Heart right ventricle (tissue), 16 donors: ENCODE measurements at regions not wholly inside any gene's neighbourhood (a gene's known extent, or its start where the extent isn't known, plus 50 kb on each side); places are given as distances from the start of the nearest gene placed in this dataset.

ENCODE experiments used
- ATAC-seq, 8 donors: fragments of 200-7000 bp; cut with Tn5 transposase; one replicate each; pipeline ENCODE4 v1.9.1; 2020; ENCODE audit warnings: mild to moderate bottlenecking in 8 of 8, moderate library complexity in 8 of 8, moderate number of reproducible peaks in 1 of 8
- DNase-seq, 2 donors: peaks; one replicate each; pipeline ENCODE4 v3.0.0-alpha.2; 2020
- H3K27ac ChIP-seq, 10 donors: fragments of 200-600 bp; sonication (generic) in 2 of 10; one replicate each; pipeline versions ENCODE4 v1.5.0 to v1.8.0; 2020 to 2022; ENCODE audit warnings: mild to moderate bottlenecking in 3 of 10
- H3K27me3 ChIP-seq, 7 donors: fragments of 200-600 bp; one replicate each; pipeline ENCODE4 v1.8.0; 2021 to 2022; ENCODE audit warnings: mild to moderate bottlenecking in 2 of 7
- H3K36me3 ChIP-seq, 9 donors: fragments of 200-600 bp; sonication (generic) in 1 of 9; one replicate each; pipeline versions ENCODE4 v1.5.0 to v1.8.0; 2020 to 2022; ENCODE audit warnings: mild to moderate bottlenecking in 2 of 9
- H3K4me1 ChIP-seq, 9 donors: fragments of 200-600 bp; sonication (generic) in 1 of 9; one replicate each; pipeline versions ENCODE4 v1.5.0 to v1.8.0; 2020 to 2022; ENCODE audit warnings: mild to moderate bottlenecking in 4 of 9
- H3K4me3 ChIP-seq, 10 donors: fragments of 200-600 bp; sonication (generic) in 2 of 10; one replicate each; pipeline versions ENCODE4 v1.5.0 to v1.8.0; 2020 to 2022; ENCODE audit warnings: mild to moderate bottlenecking in 7 of 10, moderate library complexity in 2 of 10
- H3K9me3 ChIP-seq, 11 donors: fragments of 200-600 bp in 10 of 11; sonication (generic) in 2 of 11; one replicate each; pipeline versions ENCODE4 v1.5.0 to v1.8.0; 2013 to 2022; ENCODE audit warnings: mild to moderate bottlenecking in 2 of 11, control low read depth in 1 of 11, moderate library complexity in 1 of 11
- WGBS, 2 donors: extraction: QIAGEN DNeasy Blood & Tissue Kit; methylation state at CpG; one replicate each; pipeline ENCODE4 v1.1.7; 2013; ENCODE audit warnings: inconsistent platforms in 1 of 2; 5-methylcytosine and 5-hydroxymethylcytosine counted together
- intact Hi-C, 10 donors: fragments of 100-400 bp; cut with DNase I; formaldehyde crosslinking; loops; one replicate each; pipeline versions ENCODE4 v1.11.1 to v1.14.2; 2022
- TF ChIP-seq, protein P1 (sequence below), 9 donors: fragments of 200-600 bp; sonication (generic) in 2 of 9; IDR thresholded peaks; one replicate each; pipeline versions ENCODE4 v1.5.0 to v1.8.0; 2021 to 2022; ENCODE audit warnings: antibody characterized with exemption in 9 of 9, mild to moderate bottlenecking in 5 of 9, moderate library complexity in 1 of 9
- donor health status: Arrhythmogenic right ventricular cardiomyopathy.
- donor health status: ischemic (EF 13 %, LVEDD 7.1; RV severe dilation, severe dysfunction).
- donor health status: healthy with polysubstance abuse.
- donor health status: DM: no; HTN: yes; CAD: no.
- donor health status: DM: no; HTN: no; CAD: no.
- donor health status: ischemic (EF 25% LVEDD 6.9; RV normal size, moderate dysfunction).
- donor health status: ischemic (EF 25% LVEDD 5.7; RV mildly dilated, moderate dysfunction).
- donor health status: healthy.
- donor health status: DM: yes; HTN: yes; CAD: no.
- donor health status: Ischemic cardiomyopathy.
- donor health status: ischemic (EF 35%, LVEDD 5.7; RV mildly dilated, moderate dysfunction).
- donor health status: nonischemic (EF 11% LVEDD 7.7; RV severe dilation, severe dysfunction).
- donor health status: DM: yes; HTN: yes; CAD: no.
- donor health status: PGD.
- donor health status: ischemic (EF 29% LVEDD 5.4; RV normal size, mild dysfunction).
- donor health status: nonischemic (EF 23%, LVEDD 6.1; RV moderate dilation, normal function).

GRCh38 chr9:107094370-107094769, 188.7 kb upstream of the RAD23B start:
- TF ChIP-seq, protein P1, sequence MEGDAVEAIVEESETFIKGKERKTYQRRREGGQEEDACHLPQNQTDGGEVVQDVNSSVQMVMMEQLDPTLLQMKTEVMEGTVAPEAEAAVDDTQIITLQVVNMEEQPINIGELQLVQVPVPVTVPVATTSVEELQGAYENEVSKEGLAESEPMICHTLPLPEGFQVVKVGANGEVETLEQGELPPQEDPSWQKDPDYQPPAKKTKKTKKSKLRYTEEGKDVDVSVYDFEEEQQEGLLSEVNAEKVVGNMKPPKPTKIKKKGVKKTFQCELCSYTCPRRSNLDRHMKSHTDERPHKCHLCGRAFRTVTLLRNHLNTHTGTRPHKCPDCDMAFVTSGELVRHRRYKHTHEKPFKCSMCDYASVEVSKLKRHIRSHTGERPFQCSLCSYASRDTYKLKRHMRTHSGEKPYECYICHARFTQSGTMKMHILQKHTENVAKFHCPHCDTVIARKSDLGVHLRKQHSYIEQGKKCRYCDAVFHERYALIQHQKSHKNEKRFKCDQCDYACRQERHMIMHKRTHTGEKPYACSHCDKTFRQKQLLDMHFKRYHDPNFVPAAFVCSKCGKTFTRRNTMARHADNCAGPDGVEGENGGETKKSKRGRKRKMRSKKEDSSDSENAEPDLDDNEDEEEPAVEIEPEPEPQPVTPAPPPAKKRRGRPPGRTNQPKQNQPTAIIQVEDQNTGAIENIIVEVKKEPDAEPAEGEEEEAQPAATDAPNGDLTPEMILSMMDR (IDR thresholded peaks at IDR 0.05): no peak
- no peak for DNase-seq
- intact Hi-C loops: no loop called here
- Histone ChIP-seq H3K36me3 (no peaks in the 10 kb centered on the region), H3K4me3 (no peak overlapping the region), H3K4me1 (no peaks in the 10 kb centered on the region), H3K27me3 (no peaks in the 10 kb centered on the region), H3K27ac (no peak overlapping the region), H3K9me3 (peaks cover 0 to 18% (median 6%) of the 10 kb centered on the region in 11 donors)
- 84 to 87% methylated on average over 3 of the region's 3 CpGs for WGBS, 2 donors
- no peak for ATAC-seq

- ATAC-seq: no peak
- H3K27me3 ChIP-seq: no peaks in the 10 kb centered on the region
- no peaks in the 10 kb centered on the region for H3K4me1 ChIP-seq
- 88 to 89% methylated on average over 7 of the region's 7 CpGs for WGBS, 2 donors
- H3K27ac ChIP-seq: no peak overlapping the region
- TF ChIP-seq, protein P1 (IDR thresholded peaks at IDR 0.05): no peak
- H3K36me3 ChIP-seq: no peaks in the 10 kb centered on the region
- no peaks in the 10 kb centered on the region for H3K9me3 ChIP-seq
- intact Hi-C loops: no loop called here
- no peak overlapping the region for H3K4me3 ChIP-seq
- no peak for DNase-seq
Measured at GRCh38 chr9:107100591-107100990, 182.5 kb upstream of the RAD23B start.

DNA sequence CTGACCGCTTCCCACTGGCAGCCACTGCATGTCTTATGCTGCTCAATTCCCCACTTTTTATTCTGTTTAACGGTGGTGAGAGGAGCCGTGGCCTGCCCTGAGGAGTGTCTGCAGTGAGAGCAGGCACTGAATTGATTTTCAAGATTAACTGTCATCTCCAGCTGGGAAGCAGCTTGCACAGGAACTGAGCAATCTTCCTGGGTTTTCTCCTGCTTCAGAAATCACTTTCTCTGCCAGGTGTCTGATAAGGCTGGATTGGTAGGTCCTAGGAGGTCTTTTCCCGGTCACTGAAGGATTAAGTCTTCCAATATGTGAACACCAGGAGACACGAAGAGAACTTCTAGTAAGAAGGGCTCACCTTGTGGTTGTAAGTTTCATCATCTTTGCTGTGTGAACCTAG, 181.1 kb upstream of the RAD23B start:
- ATAC-seq: no peak
- WGBS, 2 donors: 69% methylated on average over 5 of the region's 5 CpGs
- TF ChIP-seq, protein P1 (IDR thresholded peaks at IDR 0.05): no peak
- Histone ChIP-seq H3K36me3 (no peaks in the 10 kb centered on the region), H3K4me3 (no peak overlapping the region), H3K9me3 (no peaks in the 10 kb centered on the region), H3K27ac (no peak overlapping the region), H3K4me1 (no peaks in the 10 kb centered on the region), H3K27me3 (no peaks in the 10 kb centered on the region)
- intact Hi-C loops: no loop called here
- no peak for DNase-seq

DNA sequence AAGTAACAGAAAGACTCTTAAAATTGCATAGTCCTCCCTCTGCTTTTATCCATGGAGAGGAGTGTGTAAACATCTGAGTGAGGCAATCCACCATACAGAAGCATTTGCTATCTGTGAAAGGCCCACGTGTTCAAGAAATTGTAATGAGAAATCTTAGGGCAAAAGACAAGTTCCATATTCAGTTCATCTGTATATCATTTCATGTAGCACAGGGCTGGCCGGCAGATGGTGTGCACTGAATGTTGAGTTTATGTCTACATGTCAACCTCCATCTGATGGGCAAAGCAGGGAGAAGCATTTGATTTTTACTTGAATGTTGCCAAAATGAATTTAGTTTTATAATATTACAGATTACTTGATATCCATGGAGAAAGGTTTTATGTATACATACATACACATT, 179.5 kb upstream of the RAD23B start:
- intact Hi-C loops: no loop called here
- H3K4me1 ChIP-seq: no peaks in the 10 kb centered on the region

More for the DNA sequence above, 179.5 kb upstream of the RAD23B start:
- H3K27ac ChIP-seq: no peak overlapping the region
- 90 to 92% methylated on average over 2 of the region's 2 CpGs for WGBS, 2 donors
- no peak for ATAC-seq
- H3K36me3 ChIP-seq: no peaks in the 10 kb centered on the region
- no peaks in the 10 kb centered on the region for H3K9me3 ChIP-seq
- TF ChIP-seq, protein P1 (IDR thresholded peaks at IDR 0.05): no peak
- no peak overlapping the region for H3K4me3 ChIP-seq
- H3K27me3 ChIP-seq: peaks cover 0 to 3% (median 0%) of the 10 kb centered on the region in 7 donors
- DNase-seq: no peak
